ENCODE measurements at regions not wholly inside any gene's neighbourhood (a gene's known extent, or its start where the extent isn't known, plus 50 kb on each side); places are given as distances from the start of the nearest gene placed in this dataset.

GRCh38 chr4:128380306-128380705, 92.7 kb upstream of the PGRMC2 start:
- Histone ChIP-seq H3K36me3 (ENCODE audit: control insufficient read depth in 5 of 5, insufficient read depth in 5 of 5, low read length in 5 of 5) (no peaks in the 10 kb centered on the region), H3K9me3 (ENCODE audit: control insufficient read depth in 5 of 5, low read length in 5 of 5) (peaks cover 0 to 8% (median 0%) of the 10 kb centered on the region in 5 donors), H3K27me3 (ENCODE audit: control insufficient read depth in 5 of 5, insufficient read depth in 4 of 5, low read length in 5 of 5) (no peaks in the 10 kb centered on the region), H3K4me1 (ENCODE audit: control insufficient read depth in 5 of 5, insufficient read depth in 5 of 5, low read length in 5 of 5) (peaks cover 0 to 22% (median 14%) of the 10 kb centered on the region in 5 donors), H3K27ac (ENCODE audit: low read depth, low read length) (no peak overlapping the region), H3K9ac (ENCODE audit: low read length in 5 of 5) (no peak overlapping the region), H3K4me3 (ENCODE audit: low read depth in 1 of 5, low read length in 5 of 5) (no peak overlapping the region)

GRCh38 chr4:128379860-128380259, 92.2 kb upstream of the PGRMC2 start:
- Histone ChIP-seq H3K27ac (ENCODE audit: low read depth, low read length) (no peak overlapping the region), H3K4me1 (ENCODE audit: control insufficient read depth in 5 of 5, insufficient read depth in 5 of 5, low read length in 5 of 5) (peaks cover 0 to 21% (median 14%) of the 10 kb centered on the region in 5 donors), H3K9ac (ENCODE audit: low read length in 5 of 5) (no peak overlapping the region), H3K9me3 (ENCODE audit: control insufficient read depth in 5 of 5, low read length in 5 of 5) (peaks cover 0 to 8% (median 0%) of the 10 kb centered on the region in 5 donors), H3K27me3 (ENCODE audit: control insufficient read depth in 5 of 5, insufficient read depth in 4 of 5, low read length in 5 of 5) (no peaks in the 10 kb centered on the region), H3K4me3 (ENCODE audit: low read depth in 1 of 5, low read length in 5 of 5) (no peak overlapping the region), H3K36me3 (ENCODE audit: control insufficient read depth in 5 of 5, insufficient read depth in 5 of 5, low read length in 5 of 5) (no peaks in the 10 kb centered on the region)

GRCh38 chr4:128378668-128379067, 91.1 kb upstream of the PGRMC2 start:
- Histone ChIP-seq H3K27me3 (ENCODE audit: control insufficient read depth in 5 of 5, insufficient read depth in 4 of 5, low read length in 5 of 5) (no peaks in the 10 kb centered on the region), H3K36me3 (ENCODE audit: control insufficient read depth in 5 of 5, insufficient read depth in 5 of 5, low read length in 5 of 5) (no peaks in the 10 kb centered on the region), H3K4me1 (ENCODE audit: control insufficient read depth in 5 of 5, insufficient read depth in 5 of 5, low read length in 5 of 5) (peaks cover 0 to 29% (median 14%) of the 10 kb centered on the region in 5 donors), H3K27ac (ENCODE audit: low read depth, low read length) (peak overlapping the region; percentile 54), H3K9me3 (ENCODE audit: control insufficient read depth in 5 of 5, low read length in 5 of 5) (peaks cover 0 to 8% (median 0%) of the 10 kb centered on the region in 5 donors), H3K4me3 (ENCODE audit: low read depth in 1 of 5, low read length in 5 of 5) (no peak overlapping the region), H3K9ac (ENCODE audit: low read length in 5 of 5) (peak overlapping the region in 1 of 5 donors; percentile 70)

- no peaks in the 10 kb centered on the region for H3K27me3 ChIP-seq (ENCODE audit: control insufficient read depth in 5 of 5, insufficient read depth in 4 of 5, low read length in 5 of 5)
- peaks cover 0 to 42% (median 20%) of the 10 kb centered on the region in 5 donors for H3K4me1 ChIP-seq (ENCODE audit: control insufficient read depth in 5 of 5, insufficient read depth in 5 of 5, low read length in 5 of 5)
- no peak overlapping the region for H3K4me3 ChIP-seq (ENCODE audit: low read depth in 1 of 5, low read length in 5 of 5)
- H3K36me3 ChIP-seq (ENCODE audit: control insufficient read depth in 5 of 5, insufficient read depth in 5 of 5, low read length in 5 of 5) = no peaks in the 10 kb centered on the region
- H3K27ac ChIP-seq (ENCODE audit: low read depth, low read length) = no peak overlapping the region
- peaks cover 0 to 8% (median 0%) of the 10 kb centered on the region in 5 donors for H3K9me3 ChIP-seq (ENCODE audit: control insufficient read depth in 5 of 5, low read length in 5 of 5)
- no peak overlapping the region for H3K9ac ChIP-seq (ENCODE audit: low read length in 5 of 5)
Measured at GRCh38 chr4:128376958-128377357, 89.3 kb upstream of the PGRMC2 start.

- Histone ChIP-seq H3K27ac (ENCODE audit: low read depth, low read length) (no peak overlapping the region), H3K4me3 (ENCODE audit: low read depth in 1 of 5, low read length in 5 of 5) (no peak overlapping the region), H3K9me3 (ENCODE audit: control insufficient read depth in 5 of 5, low read length in 5 of 5) (peaks cover 0 to 8% (median 0%) of the 10 kb centered on the region in 5 donors), H3K27me3 (ENCODE audit: control insufficient read depth in 5 of 5, insufficient read depth in 4 of 5, low read length in 5 of 5) (no peaks in the 10 kb centered on the region), H3K9ac (ENCODE audit: low read length in 5 of 5) (no peak overlapping the region), H3K4me1 (ENCODE audit: control insufficient read depth in 5 of 5, insufficient read depth in 5 of 5, low read length in 5 of 5) (peaks cover 0 to 48% (median 25%) of the 10 kb centered on the region in 5 donors), H3K36me3 (ENCODE audit: control insufficient read depth in 5 of 5, insufficient read depth in 5 of 5, low read length in 5 of 5) (no peaks in the 10 kb centered on the region)
Measured at GRCh38 chr4:128376303-128376702, 88.7 kb upstream of the PGRMC2 start.

- H3K9me3 ChIP-seq (ENCODE audit: control insufficient read depth in 5 of 5, low read length in 5 of 5) = peaks cover 0 to 8% (median 0%) of the 10 kb centered on the region in 5 donors
- H3K27me3 ChIP-seq (ENCODE audit: control insufficient read depth in 5 of 5, insufficient read depth in 4 of 5, low read length in 5 of 5) = no peaks in the 10 kb centered on the region
- no peak overlapping the region for H3K27ac ChIP-seq (ENCODE audit: low read depth, low read length)
- no peak overlapping the region for H3K9ac ChIP-seq (ENCODE audit: low read length in 5 of 5)
- peaks cover 3 to 39% (median 21%) of the 10 kb centered on the region in 5 donors for H3K4me1 ChIP-seq (ENCODE audit: control insufficient read depth in 5 of 5, insufficient read depth in 5 of 5, low read length in 5 of 5)
- H3K36me3 ChIP-seq (ENCODE audit: control insufficient read depth in 5 of 5, insufficient read depth in 5 of 5, low read length in 5 of 5) = no peaks in the 10 kb centered on the region
- H3K4me3 ChIP-seq (ENCODE audit: low read depth in 1 of 5, low read length in 5 of 5) = no peak overlapping the region
Measured at GRCh38 chr4:128373628-128374027, 86.0 kb upstream of the PGRMC2 start.

- Histone ChIP-seq H3K4me1 (ENCODE audit: control insufficient read depth in 5 of 5, insufficient read depth in 5 of 5, low read length in 5 of 5) (peaks cover 3 to 35% (median 19%) of the 10 kb centered on the region in 5 donors), H3K9ac (ENCODE audit: low read length in 5 of 5) (peak overlapping the region in 1 of 5 donors; percentile 47), H3K4me3 (ENCODE audit: low read depth in 1 of 5, low read length in 5 of 5) (peak overlapping the region in 1 of 5 donors; percentile 17)
Measured at GRCh38 chr4:128371876-128372275, 84.3 kb upstream of the PGRMC2 start.

GRCh38 chr4:128371001-128371777, 83.6 kb upstream of the PGRMC2 start:
- Histone ChIP-seq H3K36me3 (ENCODE audit: control insufficient read depth in 5 of 5, insufficient read depth in 5 of 5, low read length in 5 of 5) (no peaks in the 10 kb centered on the region), H3K4me3 (ENCODE audit: low read depth in 1 of 5, low read length in 5 of 5) (peak overlapping the region in 1 of 5 donors; percentile 19), H3K27me3 (ENCODE audit: control insufficient read depth in 5 of 5, insufficient read depth in 4 of 5, low read length in 5 of 5) (no peaks in the 10 kb centered on the region), H3K4me1 (ENCODE audit: control insufficient read depth in 5 of 5, insufficient read depth in 5 of 5, low read length in 5 of 5) (peaks cover 3 to 35% (median 19%) of the 10 kb centered on the region in 5 donors), H3K27ac (ENCODE audit: low read depth, low read length) (peak overlapping the region; percentile 84), H3K9me3 (ENCODE audit: control insufficient read depth in 5 of 5, low read length in 5 of 5) (no peaks in the 10 kb centered on the region), H3K9ac (ENCODE audit: low read length in 5 of 5) (peak overlapping the region in 1 of 5 donors; percentile 47)

More at GRCh38 chr4:128371876-128372275, 84.3 kb upstream of the PGRMC2 start:
- Histone ChIP-seq H3K36me3 (ENCODE audit: control insufficient read depth in 5 of 5, insufficient read depth in 5 of 5, low read length in 5 of 5) (no peaks in the 10 kb centered on the region), H3K27me3 (ENCODE audit: control insufficient read depth in 5 of 5, insufficient read depth in 4 of 5, low read length in 5 of 5) (no peaks in the 10 kb centered on the region), H3K27ac (ENCODE audit: low read depth, low read length) (peak overlapping the region; percentile 84), H3K9me3 (ENCODE audit: control insufficient read depth in 5 of 5, low read length in 5 of 5) (peaks cover 0 to 2% (median 0%) of the 10 kb centered on the region in 5 donors)

- Histone ChIP-seq H3K9ac (ENCODE audit: low read length in 5 of 5) (no peak overlapping the region), H3K27ac (ENCODE audit: low read depth, low read length) (no peak overlapping the region), H3K4me1 (ENCODE audit: control insufficient read depth in 5 of 5, insufficient read depth in 5 of 5, low read length in 5 of 5) (peaks cover 2 to 9% (median 7%) of the 10 kb centered on the region in 5 donors), H3K36me3 (ENCODE audit: control insufficient read depth in 5 of 5, insufficient read depth in 5 of 5, low read length in 5 of 5) (no peaks in the 10 kb centered on the region), H3K4me3 (ENCODE audit: low read depth in 1 of 5, low read length in 5 of 5) (no peak overlapping the region), H3K27me3 (ENCODE audit: control insufficient read depth in 5 of 5, insufficient read depth in 4 of 5, low read length in 5 of 5) (no peaks in the 10 kb centered on the region), H3K9me3 (ENCODE audit: control insufficient read depth in 5 of 5, low read length in 5 of 5) (no peaks in the 10 kb centered on the region)
Measured at GRCh38 chr4:128366212-128366611, 78.6 kb upstream of the PGRMC2 start.

GRCh38 chr4:128364565-128364964, 77.0 kb upstream of the PGRMC2 start:
- Histone ChIP-seq H3K27me3 (ENCODE audit: control insufficient read depth in 5 of 5, insufficient read depth in 4 of 5, low read length in 5 of 5) (no peaks in the 10 kb centered on the region), H3K27ac (ENCODE audit: low read depth, low read length) (no peak overlapping the region), H3K4me3 (ENCODE audit: low read depth in 1 of 5, low read length in 5 of 5) (no peak overlapping the region), H3K36me3 (ENCODE audit: control insufficient read depth in 5 of 5, insufficient read depth in 5 of 5, low read length in 5 of 5) (no peaks in the 10 kb centered on the region), H3K9me3 (ENCODE audit: control insufficient read depth in 5 of 5, low read length in 5 of 5) (no peaks in the 10 kb centered on the region), H3K9ac (ENCODE audit: low read length in 5 of 5) (no peak overlapping the region), H3K4me1 (ENCODE audit: control insufficient read depth in 5 of 5, insufficient read depth in 5 of 5, low read length in 5 of 5) (no peaks in the 10 kb centered on the region)
